IMR-90 (cell line): ENCODE measurements at regions not wholly inside any gene's neighbourhood (a gene's known extent, or its start where the extent isn't known, plus 50 kb on each side); places are given as distances from the start of the nearest gene placed in this dataset.

Experiments
- ATAC-seq: fragments of 200-7000 bp; cut with Tn5 transposase; 2 replicates; pipeline ENCODE4 v1.9.1; 2020; ENCODE audit warnings: low read depth, mild to moderate bottlenecking, moderate library complexity
- BruUV-seq: library from RNA; stranded (reverse); fragments of 400-500 nt; replicated peaks from 2 replicates; lab custom pipeline; 2021; lab: Mats Ljungman, UMichigan
- CTCF ChIA-PET: fragments of 300-600 bp; formaldehyde crosslinking; extraction: SDS; loops from one replicate; lab custom pipeline; 2021; ENCODE audit warnings: antibody characterized with exemption; lab: Yijun Ruan, JAX
- POLR2A ChIA-PET: fragments of 300-600 bp; sonication (Branson Sonifier 250); formaldehyde crosslinking; loops from one replicate; lab custom pipeline; 2022; ENCODE audit warnings: antibody characterized with exemption; ENCODE audit not compliant: unreplicated experiment; lab: Charles Lee
- DNase-seq: peaks from one replicate; pipeline ENCODE4 v3.0.0; 2013
- H2AFZ ChIP-seq: replicated peaks from 2 replicates; pipeline ENCODE3; 2013; ENCODE audit warnings: low read length, mild to moderate bottlenecking; ENCODE audit not compliant: poor library complexity
- H2AK5ac ChIP-seq: 2 replicates; pipeline ENCODE4 v1.6.1; 2013; ENCODE audit warnings: low read depth, low read length, inconsistent platforms
- H2AK9ac ChIP-seq: replicated peaks from 2 replicates; pipeline ENCODE3; 2013; ENCODE audit warnings: mild to moderate bottlenecking, low read depth, low read length, moderate library complexity; ENCODE audit not compliant: poor library complexity
- H2BK120ac ChIP-seq: 2 replicates; pipeline ENCODE4 v1.6.1; 2013; ENCODE audit warnings: low read depth, low read length, inconsistent platforms
- H2BK15ac ChIP-seq: 3 replicates; pipeline ENCODE4 v1.6.1; 2013; ENCODE audit warnings: low read depth, low read length, inconsistent platforms
- H2BK20ac ChIP-seq: 2 replicates; pipeline ENCODE4 v1.6.1; 2013; ENCODE audit warnings: low read depth, mild to moderate bottlenecking, inconsistent platforms, low read length, moderate library complexity
- H2BK5ac ChIP-seq: 2 replicates; pipeline ENCODE4 v1.6.1; 2013; ENCODE audit warnings: mild to moderate bottlenecking, low read depth, low read length, inconsistent platforms; ENCODE audit not compliant: poor library complexity, severe bottlenecking
- H3K14ac ChIP-seq: replicated peaks from 2 replicates; pipeline ENCODE4 v1.6.1; 2013; ENCODE audit warnings: low read depth, low read length, inconsistent platforms
- H3K18ac ChIP-seq: 2 replicates; pipeline ENCODE4 v1.6.1; 2013; ENCODE audit warnings: low read depth, low read length, control low read depth
- H3K23ac ChIP-seq: 2 replicates; pipeline ENCODE4 v1.6.1; 2013; ENCODE audit warnings: low read depth, low read length, inconsistent platforms
- H3K27ac ChIP-seq: 2 replicates; pipeline ENCODE4 v1.5.1; 2013; ENCODE audit warnings: mild to moderate bottlenecking, control low read depth, low read length; ENCODE audit not compliant: insufficient read depth
- H3K27me3 ChIP-seq: 2 replicates; pipeline ENCODE4 v1.6.1; 2013; ENCODE audit warnings: low read length; ENCODE audit not compliant: control insufficient read depth, insufficient read depth
- H3K36me3 ChIP-seq: 2 replicates; pipeline ENCODE4 v1.6.1; 2013; ENCODE audit warnings: low read length, mixed read lengths; ENCODE audit not compliant: control insufficient read depth, insufficient read depth
- H3K4ac ChIP-seq: 2 replicates; pipeline ENCODE4 v1.6.1; 2013; ENCODE audit warnings: low read depth, low read length, inconsistent platforms
- H3K4me1 ChIP-seq: 2 replicates; pipeline ENCODE4 v1.6.1; 2013; ENCODE audit warnings: low read length, mixed read lengths; ENCODE audit not compliant: control insufficient read depth, insufficient read depth
- H3K4me2 ChIP-seq: 2 replicates; pipeline ENCODE4 v1.6.1; 2013; ENCODE audit warnings: low read depth, mild to moderate bottlenecking, control low read depth, low read length, moderate library complexity
- H3K4me3 ChIP-seq: 2 replicates; pipeline ENCODE4 v1.5.1; 2013; ENCODE audit warnings: low read depth, mild to moderate bottlenecking, control low read depth, low read length, moderate library complexity; ENCODE audit not compliant: insufficient read depth
- H3K56ac ChIP-seq: 2 replicates; pipeline ENCODE4 v1.6.1; 2013; ENCODE audit warnings: low read length, inconsistent platforms; ENCODE audit not compliant: insufficient read depth; ENCODE audit errors: extremely low read depth
- H3K79me1 ChIP-seq, 2 experiments: 2 replicates each; pipeline ENCODE4 v1.6.1; 2013; ENCODE audit warnings: low read length in 2 of 2, inconsistent platforms in 1 of 2, low read depth in 1 of 2
- H3K9ac ChIP-seq: 2 replicates; pipeline ENCODE4 v1.6.1; 2013; ENCODE audit warnings: low read depth, low read length, control low read depth
- H3K9me1 ChIP-seq: 2 replicates; pipeline ENCODE4 v1.6.1; 2013; ENCODE audit warnings: low read length, inconsistent platforms; ENCODE audit not compliant: insufficient read depth
- H3K9me3 ChIP-seq: 2 replicates; pipeline ENCODE4 v1.6.1; 2013; ENCODE audit warnings: low read length; ENCODE audit not compliant: control insufficient read depth, insufficient read depth
- H4K20me1 ChIP-seq: 2 replicates; pipeline ENCODE4 v1.6.1; 2013; ENCODE audit warnings: low read length, inconsistent platforms; ENCODE audit not compliant: insufficient read depth
- H4K5ac ChIP-seq: 2 replicates; pipeline ENCODE4 v1.6.1; 2013; ENCODE audit warnings: mild to moderate bottlenecking, low read depth, low read length, control low read depth
- H4K8ac ChIP-seq, 2 experiments: 2 replicates each; pipeline ENCODE4 v1.6.1; 2013; ENCODE audit warnings: low read depth in 2 of 2, low read length in 2 of 2, control low read depth in 1 of 2, inconsistent platforms in 1 of 2
- H4K91ac ChIP-seq: 2 replicates; pipeline ENCODE4 v1.6.1; 2013; ENCODE audit warnings: low read depth, low read length, inconsistent platforms; ENCODE audit not compliant: insufficient read depth
- MAZ ChIP-seq: IDR thresholded peaks from 2 replicates; pipeline ENCODE4 v1.6.1; 2012; ENCODE audit warnings: low read depth, mild to moderate bottlenecking, low read length, improper control_type of control experiment, moderate library complexity, borderline replicate concordance
- RCOR1 ChIP-seq: IDR thresholded peaks from 2 replicates; pipeline ENCODE4 v1.6.1; 2012; ENCODE audit warnings: mild to moderate bottlenecking, low read length, improper control_type of control experiment; ENCODE audit not compliant: insufficient replicate concordance
- dilution Hi-C: fragments of 300-500 bp; cut with HindIII; formaldehyde crosslinking; loops from one replicate; pipeline ENCODE4 v1.14.3; 2018; ENCODE audit warnings: low sequenced_read_pairs; ENCODE audit not compliant: unreplicated experiment
- in situ Hi-C: fragments of 300-500 bp; cut with MboI; formaldehyde crosslinking; loops from 3 replicates; pipeline ENCODE4 v1.14.3; 2019; ENCODE audit warnings: low sequenced_read_pairs, inconsistent platforms, mixed read lengths
- intact Hi-C: fragments of 100-400 bp; cut with micrococcal nuclease; formaldehyde crosslinking; loops from 2 replicates; pipeline ENCODE4 v1.10.0; 2022

GRCh38 chr13:53281677-53282076 lies 253.1 kb downstream of the OLFM4 start:
- no peak overlapping the region for H2AK5ac ChIP-seq
- no peak overlapping the region for H3K4ac ChIP-seq
- no peak overlapping the region for H2BK15ac ChIP-seq
- dilution Hi-C loops (no loop called here), intact Hi-C loops (no loop called here), in situ Hi-C loops (no loop called here)
- H3K4me3 ChIP-seq, result no peak overlapping the region
- H3K56ac ChIP-seq, result no peak overlapping the region
- H3K79me1 ChIP-seq, result no peaks in the 10 kb centered on the region
- no peak overlapping the region for H2AK9ac ChIP-seq
- H4K8ac ChIP-seq, result no peak overlapping the region
- H3K27me3 ChIP-seq, result no peaks in the 10 kb centered on the region
- H3K9ac ChIP-seq, result no peak overlapping the region
- H3K14ac ChIP-seq, result no peak overlapping the region
- H3K4me2 ChIP-seq, result no peak overlapping the region
- no peak overlapping the region for H2BK20ac ChIP-seq
- no peaks in the 10 kb centered on the region for H3K9me1 ChIP-seq
- H3K23ac ChIP-seq, result no peak overlapping the region
- POLR2A ChIA-PET, result no interaction called here
- no peak overlapping the region for H2BK120ac ChIP-seq
- no peak overlapping the region for H4K5ac ChIP-seq
- H3K4me1 ChIP-seq, result no peaks in the 10 kb centered on the region
- TF ChIP-seq MAZ (no peak), RCOR1 (no peak)
- H3K9me3 ChIP-seq, result peaks cover 8% of the 10 kb centered on the region
- H4K91ac ChIP-seq, result no peak overlapping the region
- ATAC-seq, result no peak
- CTCF ChIA-PET, result no interaction called here
- no peaks in the 10 kb centered on the region for H4K20me1 ChIP-seq
- H3K36me3 ChIP-seq, result no peaks in the 10 kb centered on the region
- H2AFZ ChIP-seq, result no peak overlapping the region
- BruUV-seq, result no TSS peak
- no peak overlapping the region for H3K18ac ChIP-seq
- H2BK5ac ChIP-seq, result no peak overlapping the region
- DNase-seq, result no peak
- no peak overlapping the region for H3K27ac ChIP-seq
